8988T (cell line): ENCODE measurements at regions not wholly inside any gene's neighbourhood (a gene's known extent, or its start where the extent isn't known, plus 50 kb on each side); places are given as distances from the start of the nearest gene placed in this dataset.
"Not testable (repeated sequence)": the region's sequence is repeated elsewhere in the genome, so short reads cannot be mapped to it uniquely, and the experiment has no call there.

Experiments
- DNase-seq: peaks from one replicate; pipeline ENCODE4 v3.0.0; 2011

GRCh38 chr2:126145752-126146151 lies 510.2 kb upstream of the GYPC start:
- DNase-seq = no peak

GRCh38 chr2:126154256-126154785 lies 501.6 kb upstream of the GYPC start:
- DNase-seq = no peak

DNA sequence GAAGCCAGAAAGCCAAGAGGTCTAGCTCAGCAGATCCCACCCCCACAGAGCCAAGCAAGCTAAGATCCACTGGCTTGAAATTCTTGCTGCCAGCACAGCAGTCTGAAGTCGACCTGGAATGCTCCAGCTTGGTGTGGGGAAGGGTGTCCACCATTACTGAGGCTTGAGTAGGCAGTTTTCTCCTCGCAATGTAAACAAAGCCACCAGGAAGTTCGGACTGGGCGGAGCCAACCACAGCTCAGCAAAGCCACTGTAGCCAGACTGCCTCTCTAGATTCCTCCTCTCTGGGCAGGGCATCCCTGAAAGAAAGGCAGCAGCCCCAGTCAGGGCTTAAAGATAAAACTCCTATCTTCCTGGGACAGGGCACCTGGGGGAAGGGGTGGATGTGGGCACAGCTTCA lies 495.0 kb upstream of the GYPC start:
- DNase-seq = not testable (repeated sequence)

GRCh38 chr2:126172631-126173184 lies 483.2 kb upstream of the GYPC start:
- DNase-seq = no peak

DNA sequence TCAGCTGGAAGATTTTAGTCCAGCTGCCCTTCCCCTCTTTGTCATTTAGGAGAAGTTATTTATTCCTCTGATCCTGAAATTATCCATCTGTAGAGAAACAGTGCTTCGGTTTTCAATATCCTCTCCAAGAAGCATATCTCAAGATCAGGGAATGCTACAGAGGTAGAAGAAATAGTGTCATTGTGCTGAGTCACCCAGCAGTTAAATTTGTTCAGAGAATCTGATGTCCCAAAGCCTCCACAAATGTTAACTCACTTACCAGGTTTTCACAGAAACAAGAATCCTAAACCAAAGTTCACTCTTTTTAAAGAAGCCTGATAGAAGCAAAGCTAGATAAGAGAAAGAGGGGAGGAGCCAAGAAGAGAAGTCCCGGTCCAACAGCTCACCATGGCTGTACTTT lies 480.7 kb upstream of the GYPC start:
- DNase-seq = no peak

DNA sequence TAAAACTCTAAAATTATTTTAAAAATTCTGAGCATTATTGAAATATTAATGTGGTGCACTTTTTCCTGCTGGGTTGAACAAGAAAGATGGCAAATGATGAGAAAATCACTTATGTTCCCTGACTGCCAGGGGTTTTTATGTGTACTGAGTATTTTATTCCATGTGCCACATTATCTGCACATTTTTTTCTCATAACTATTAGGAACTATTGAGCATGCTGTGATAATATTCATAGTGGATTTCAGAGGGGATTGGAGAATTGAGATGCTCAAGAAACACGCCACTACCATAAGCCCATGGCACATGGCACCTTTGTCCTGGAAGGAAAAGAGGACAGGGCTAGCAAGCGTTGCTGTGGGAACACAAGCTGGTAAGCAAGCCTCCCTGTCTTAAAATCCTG lies 478.5 kb upstream of the GYPC start:
- DNase-seq = no peak

DNA sequence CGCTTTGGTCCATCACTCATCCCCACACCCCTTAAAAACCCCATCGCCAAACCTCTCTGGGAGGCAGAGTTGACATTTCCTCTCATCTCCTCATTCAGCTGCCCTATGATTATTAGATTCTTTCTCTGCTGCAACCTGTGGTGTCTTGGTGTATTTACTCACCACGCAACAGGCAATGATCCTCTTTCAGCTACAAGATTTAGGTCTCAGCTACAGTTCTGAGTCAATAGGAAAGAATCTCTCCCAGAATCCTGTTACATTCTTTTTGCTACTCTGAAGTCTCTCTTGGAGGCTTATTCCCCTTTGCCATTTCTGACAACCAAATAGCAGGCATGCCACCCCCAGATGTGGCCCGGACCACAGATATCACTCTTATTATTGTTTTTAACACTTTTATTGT lies 468.3 kb upstream of the GYPC start:
- DNase-seq = no peak

DNA sequence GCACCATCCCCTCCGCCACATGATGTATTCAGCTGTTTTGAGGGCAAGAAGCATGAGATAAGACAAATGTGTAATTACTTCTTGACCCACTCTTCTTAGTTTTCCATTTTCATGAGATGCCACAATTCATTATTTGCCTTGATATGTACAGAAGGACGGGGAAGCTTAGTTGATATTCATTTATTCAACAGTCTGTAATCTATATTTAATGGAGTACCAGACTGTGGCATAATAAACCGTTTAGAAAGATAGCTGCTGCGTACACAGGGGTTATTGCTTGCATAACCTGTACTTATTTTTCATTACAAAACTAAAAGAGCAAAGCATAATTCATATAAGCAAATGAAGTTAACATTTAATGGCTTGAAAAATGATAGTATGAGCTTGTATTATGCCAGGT lies 466.4 kb upstream of the GYPC start:
- DNase-seq = no peak

- no peak for DNase-seq
These were observed 455.4 kb upstream of the GYPC start for GRCh38 chr2:126200538-126200937.

GRCh38 chr2:126208266-126208665 lies 447.7 kb upstream of the GYPC start:
- no peak for DNase-seq

GRCh38 chr2:126212735-126213134 lies 443.2 kb upstream of the GYPC start:
- DNase-seq = no peak

- DNase-seq = no peak
These were observed 436.9 kb upstream of the GYPC start for GRCh38 chr2:126219081-126219480.

GRCh38 chr2:126220331-126220730 lies 435.6 kb upstream of the GYPC start:
- no peak for DNase-seq

DNA sequence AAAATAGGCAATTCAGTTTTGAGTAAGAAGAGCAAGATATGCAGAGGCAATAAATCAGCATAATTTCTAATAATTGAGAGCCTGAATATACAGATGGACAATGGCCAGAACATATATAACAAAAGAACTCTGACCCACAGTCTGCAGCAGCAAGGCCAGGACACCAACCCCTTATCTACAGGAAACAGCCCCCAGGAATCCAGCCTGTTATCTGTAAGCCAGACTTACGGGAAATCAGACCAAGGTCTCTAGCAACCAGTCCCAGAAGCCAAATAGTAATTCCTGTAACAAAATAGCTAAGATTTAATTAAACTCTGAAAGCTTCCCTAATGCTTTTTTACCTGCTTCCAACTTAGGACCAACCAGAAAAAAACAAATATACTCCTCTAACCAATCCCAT lies 434.5 kb upstream of the GYPC start:
- no peak for DNase-seq

- DNase-seq = no peak
These were observed 433.7 kb upstream of the GYPC start for GRCh38 chr2:126222278-126222677.

DNA sequence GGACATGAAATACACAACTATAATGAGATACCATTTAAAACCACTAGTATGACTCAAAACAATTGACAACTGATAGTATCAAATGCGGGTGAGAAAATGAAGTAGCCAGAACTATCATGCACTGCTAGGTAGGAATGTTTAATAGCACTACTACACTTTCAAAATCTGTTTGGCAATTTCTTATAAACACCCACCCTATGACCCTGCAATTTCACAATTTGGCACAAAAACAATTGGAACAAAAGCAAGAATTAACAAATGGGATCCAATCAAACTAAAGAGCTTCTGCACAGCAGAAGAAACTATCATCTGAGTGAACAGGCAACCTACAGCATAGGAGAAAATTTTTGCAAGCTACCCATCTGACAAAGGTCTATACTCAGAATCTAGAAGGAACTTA lies 431.2 kb upstream of the GYPC start:
- no peak for DNase-seq

DNA sequence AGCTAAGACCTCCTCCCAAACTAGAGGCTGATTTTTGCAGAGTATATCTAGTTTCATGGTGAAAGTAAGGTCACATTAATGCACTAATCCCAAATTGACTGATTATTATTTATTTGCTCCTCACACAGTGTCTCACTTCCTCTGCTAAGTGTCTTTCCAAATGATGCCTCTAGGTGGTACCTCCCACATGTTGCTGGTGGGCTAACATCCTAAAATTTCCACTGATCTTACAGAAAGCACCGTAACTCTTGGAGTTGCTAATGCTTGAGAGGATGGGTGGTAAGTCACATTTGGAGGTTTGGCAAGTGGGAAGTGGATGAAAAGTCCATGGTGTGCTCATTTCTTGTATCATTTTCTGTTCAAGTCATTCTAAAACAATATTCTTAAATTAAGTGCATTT lies 428.7 kb upstream of the GYPC start:
- no peak for DNase-seq

DNA sequence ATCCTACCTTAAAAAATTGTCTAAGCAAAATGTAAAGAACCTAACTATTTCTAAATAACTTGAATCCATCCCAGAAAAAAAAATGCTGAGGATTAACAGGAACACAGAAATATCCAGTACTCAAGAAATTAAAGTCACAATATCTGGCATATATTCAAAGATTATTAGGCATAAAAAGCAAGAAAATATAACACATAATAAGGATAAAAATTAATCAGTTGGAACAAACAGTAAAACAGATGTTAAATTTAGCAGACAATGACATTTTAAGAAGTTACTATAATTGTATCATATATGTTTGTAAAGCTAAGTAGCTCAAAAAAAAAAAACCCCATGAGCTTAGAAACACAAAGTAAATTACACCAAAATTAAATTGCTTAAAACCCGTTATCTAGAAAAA lies 427.4 kb upstream of the GYPC start:
- DNase-seq = no peak

GRCh38 chr2:126238251-126238650 lies 417.7 kb upstream of the GYPC start:
- DNase-seq = no peak

DNA sequence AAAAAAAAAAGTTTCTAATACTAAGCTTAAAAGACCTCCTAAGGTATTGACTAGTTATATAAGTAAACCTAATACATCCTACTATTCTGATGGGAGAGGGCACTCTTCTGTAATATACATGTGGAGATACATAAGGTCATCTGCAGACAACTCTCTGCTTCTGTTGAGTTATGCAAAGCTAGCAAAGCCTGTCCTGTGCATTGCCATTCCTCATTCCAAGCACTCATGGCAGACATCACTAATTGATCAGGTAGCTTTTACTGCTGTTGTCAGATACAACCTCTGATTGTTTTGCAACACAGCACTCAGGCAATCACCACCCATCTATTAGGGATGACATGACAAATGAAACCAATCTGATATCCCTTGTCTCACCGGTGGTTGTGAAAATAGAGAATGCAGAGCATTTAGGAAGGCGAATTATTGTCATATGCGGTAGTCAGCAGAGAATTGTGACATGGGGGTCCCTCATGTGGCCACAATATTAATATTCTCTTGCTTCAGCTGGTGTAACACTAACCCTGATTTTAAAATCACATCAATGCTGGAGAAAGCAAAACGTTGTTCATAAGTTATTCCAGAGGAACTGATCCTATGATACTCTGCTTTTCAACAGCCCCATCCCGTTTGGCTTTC lies 416.5 kb upstream of the GYPC start:
- DNase-seq = no peak

- DNase-seq = no peak
These were observed 415.0 kb upstream of the GYPC start for GRCh38 chr2:126241001-126241400.

- no peak for DNase-seq
These were observed 414.5 kb upstream of the GYPC start for GRCh38 chr2:126241411-126241810.

DNA sequence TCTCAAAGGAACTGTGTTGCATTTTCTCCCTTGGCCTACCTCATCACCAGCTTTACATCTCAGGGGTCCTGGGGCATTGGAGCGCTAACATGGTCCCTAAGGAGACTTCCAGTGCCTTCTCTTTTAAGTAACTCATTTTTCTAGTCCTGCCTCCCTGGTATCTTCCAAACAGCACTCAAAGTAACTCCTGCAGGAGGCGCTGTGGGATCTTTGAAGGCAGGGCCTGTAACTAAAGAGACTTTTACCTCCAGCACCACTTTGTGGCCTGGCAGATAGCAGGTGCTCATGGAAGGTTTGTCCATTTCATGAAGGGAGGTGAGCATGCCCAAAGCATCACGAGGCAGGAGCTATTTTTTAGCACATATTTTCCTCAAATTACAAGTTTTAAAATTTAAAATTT lies 411.0 kb upstream of the GYPC start:
- DNase-seq = no peak

- no peak for DNase-seq
These were observed 402.3 kb upstream of the GYPC start for GRCh38 chr2:126253669-126254068.

DNA sequence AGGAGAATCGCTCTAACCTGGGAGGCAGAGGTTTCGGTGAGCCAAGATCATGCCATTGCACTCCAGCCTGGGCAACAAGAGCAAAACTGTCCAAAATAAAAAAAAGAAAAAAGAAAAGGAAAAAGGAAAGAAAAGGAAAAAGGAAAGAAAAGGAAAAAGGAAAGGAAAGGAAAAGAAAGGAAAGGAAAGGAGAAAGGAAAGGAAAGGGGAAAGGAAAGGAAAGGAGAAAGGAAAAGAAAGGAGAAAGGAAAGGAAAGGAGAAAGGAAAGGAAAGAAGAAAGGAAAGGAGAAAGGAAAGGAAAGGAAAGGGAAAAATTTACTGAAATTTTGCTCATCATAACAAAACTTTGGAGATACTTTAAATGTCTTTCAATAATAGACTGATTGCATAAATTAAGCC lies 391.3 kb upstream of the GYPC start:
- no peak for DNase-seq
